ENCODE measurements at regions not wholly inside any gene's neighbourhood (a gene's known extent, or its start where the extent isn't known, plus 50 kb on each side); places are given as distances from the start of the nearest gene placed in this dataset.

- TF ChIP-seq MAX (IDR thresholded peaks at IDR 0.05) (no peak), PHF8 (CRISPR knock-in tag; IDR thresholded peaks at IDR 0.05) (no peak), MAFG (CRISPR knock-in tag; IDR thresholded peaks at IDR 0.05) (no peak)
- TF ChIP-seq, protein P1, sequence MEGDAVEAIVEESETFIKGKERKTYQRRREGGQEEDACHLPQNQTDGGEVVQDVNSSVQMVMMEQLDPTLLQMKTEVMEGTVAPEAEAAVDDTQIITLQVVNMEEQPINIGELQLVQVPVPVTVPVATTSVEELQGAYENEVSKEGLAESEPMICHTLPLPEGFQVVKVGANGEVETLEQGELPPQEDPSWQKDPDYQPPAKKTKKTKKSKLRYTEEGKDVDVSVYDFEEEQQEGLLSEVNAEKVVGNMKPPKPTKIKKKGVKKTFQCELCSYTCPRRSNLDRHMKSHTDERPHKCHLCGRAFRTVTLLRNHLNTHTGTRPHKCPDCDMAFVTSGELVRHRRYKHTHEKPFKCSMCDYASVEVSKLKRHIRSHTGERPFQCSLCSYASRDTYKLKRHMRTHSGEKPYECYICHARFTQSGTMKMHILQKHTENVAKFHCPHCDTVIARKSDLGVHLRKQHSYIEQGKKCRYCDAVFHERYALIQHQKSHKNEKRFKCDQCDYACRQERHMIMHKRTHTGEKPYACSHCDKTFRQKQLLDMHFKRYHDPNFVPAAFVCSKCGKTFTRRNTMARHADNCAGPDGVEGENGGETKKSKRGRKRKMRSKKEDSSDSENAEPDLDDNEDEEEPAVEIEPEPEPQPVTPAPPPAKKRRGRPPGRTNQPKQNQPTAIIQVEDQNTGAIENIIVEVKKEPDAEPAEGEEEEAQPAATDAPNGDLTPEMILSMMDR (CRISPR knock-in tag; IDR thresholded peaks at IDR 0.05): no peak
Observed at GRCh38 chr9:21567926-21568325, 85.8 kb upstream of the IFNE start.

Data from HepG2 (cell line).